Right lobe of liver (tissue), 6 donors: ENCODE measurements at regions not wholly inside any gene's neighbourhood (a gene's known extent, or its start where the extent isn't known, plus 50 kb on each side); places are given as distances from the start of the nearest gene placed in this dataset.

Source experiments
- ATAC-seq, 4 donors: fragments of 200-7000 bp; cut with Tn5 transposase; one replicate each; pipeline ENCODE4 v1.9.1; 2020; ENCODE audit warnings: mild to moderate bottlenecking in 4 of 4, moderate library complexity in 4 of 4
- DNase-seq, 3 donors: peaks; one replicate each; pipeline ENCODE4 v3.0.0-alpha.2; 2020
- H3K27ac ChIP-seq, 3 donors: fragments of 200-600 bp; one replicate each; pipeline ENCODE4 v1.8.0; 2022
- H3K27me3 ChIP-seq, 2 donors: fragments of 200-600 bp; one replicate each; pipeline ENCODE4 v1.8.0; 2022
- H3K36me3 ChIP-seq, 4 donors: fragments of 200-600 bp; sonication (generic) in 1 of 4; one replicate each; pipeline versions ENCODE4 v1.5.1 to v1.8.0; 2017 to 2022; ENCODE audit warnings: control low read depth in 1 of 4
- H3K4me1 ChIP-seq, 4 donors: fragments of 200-600 bp; sonication (generic) in 1 of 4; one replicate each; pipeline versions ENCODE4 v1.5.1 to v1.8.0; 2017 to 2022; ENCODE audit warnings: control low read depth in 1 of 4
- H3K4me3 ChIP-seq, 3 donors: fragments of 200-600 bp; one replicate each; pipeline ENCODE4 v1.8.0; 2022
- H3K9me3 ChIP-seq, 4 donors: fragments of 200-600 bp; sonication (generic) in 1 of 4; one replicate each; pipeline versions ENCODE4 v1.5.1 to v1.8.0; 2017 to 2022; ENCODE audit warnings: control low read depth in 1 of 4
- POLR2A ChIP-seq: fragments of 450-650 bp; IDR thresholded peaks from one replicate; pipeline ENCODE4 v1.6.1; 2017; ENCODE audit warnings: antibody characterized with exemption, mild to moderate bottlenecking
- WGBS: methylation state at CpG from one replicate; pipeline ENCODE4 v1.1.6; 2018; ENCODE audit warnings: low coverage, low lambda C conversion rate; ENCODE audit not compliant: insufficient coverage; ENCODE audit errors: missing lambda C conversion rate; 5-methylcytosine and 5-hydroxymethylcytosine counted together
- intact Hi-C, 2 donors: fragments of 100-400 bp; cut with DNase I; formaldehyde crosslinking; loops; one replicate each; pipeline versions ENCODE4 v1.11.2 to v1.14.1; 2022
- TF ChIP-seq, protein P1 (sequence below), 4 donors: fragments of 200-600 bp in 3 of 4; fragments of 450-650 bp in 1 of 4; IDR thresholded peaks; one replicate each; pipeline versions ENCODE4 v1.5.1 to v1.8.0; 2016 to 2022; ENCODE audit warnings: antibody characterized with exemption in 4 of 4, mild to moderate bottlenecking in 2 of 4
- donor health status: DM: no; HTN: yes; CAD: no.
- donor health status: DM: no; HTN: no; CAD: no.
- donor health status: DM: no; HTN: no; CAD: no.
- donor health status: DM: no; HTN: yes; CAD: no.
- donor health status: DM: no; HTN: yes; CAD: no.

DNA sequence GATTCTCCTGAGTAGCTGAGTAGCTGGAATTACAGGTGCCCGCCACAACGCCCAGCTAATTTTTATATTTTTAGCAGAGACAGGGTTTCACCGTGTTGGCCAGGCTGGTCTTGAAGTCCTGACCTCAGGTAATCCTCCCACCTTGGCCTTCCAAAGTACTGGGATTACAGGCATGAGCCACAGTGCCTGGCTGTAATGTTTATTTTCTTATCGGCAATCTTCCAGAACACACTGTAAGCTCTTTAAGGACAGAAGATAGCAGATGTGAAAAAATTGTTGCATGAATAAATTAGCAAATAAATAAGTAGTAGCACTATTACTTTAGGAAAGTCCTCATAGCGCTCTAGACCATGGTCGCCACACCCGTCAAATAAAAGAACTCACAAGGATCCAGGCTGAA is 100.5 kb downstream of the ENC1 start:
- ATAC-seq, result no peak
- intact Hi-C loops, result no loop called here
- no peak for TF ChIP-seq POLR2A
- TF ChIP-seq, protein P1, sequence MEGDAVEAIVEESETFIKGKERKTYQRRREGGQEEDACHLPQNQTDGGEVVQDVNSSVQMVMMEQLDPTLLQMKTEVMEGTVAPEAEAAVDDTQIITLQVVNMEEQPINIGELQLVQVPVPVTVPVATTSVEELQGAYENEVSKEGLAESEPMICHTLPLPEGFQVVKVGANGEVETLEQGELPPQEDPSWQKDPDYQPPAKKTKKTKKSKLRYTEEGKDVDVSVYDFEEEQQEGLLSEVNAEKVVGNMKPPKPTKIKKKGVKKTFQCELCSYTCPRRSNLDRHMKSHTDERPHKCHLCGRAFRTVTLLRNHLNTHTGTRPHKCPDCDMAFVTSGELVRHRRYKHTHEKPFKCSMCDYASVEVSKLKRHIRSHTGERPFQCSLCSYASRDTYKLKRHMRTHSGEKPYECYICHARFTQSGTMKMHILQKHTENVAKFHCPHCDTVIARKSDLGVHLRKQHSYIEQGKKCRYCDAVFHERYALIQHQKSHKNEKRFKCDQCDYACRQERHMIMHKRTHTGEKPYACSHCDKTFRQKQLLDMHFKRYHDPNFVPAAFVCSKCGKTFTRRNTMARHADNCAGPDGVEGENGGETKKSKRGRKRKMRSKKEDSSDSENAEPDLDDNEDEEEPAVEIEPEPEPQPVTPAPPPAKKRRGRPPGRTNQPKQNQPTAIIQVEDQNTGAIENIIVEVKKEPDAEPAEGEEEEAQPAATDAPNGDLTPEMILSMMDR (IDR thresholded peaks at IDR 0.05), result no peak
- Histone ChIP-seq H3K9me3 (no peaks in the 10 kb centered on the region), H3K27me3 (no peaks in the 10 kb centered on the region), H3K36me3 (no peaks in the 10 kb centered on the region), H3K4me3 (no peak overlapping the region), H3K4me1 (peaks cover 0 to 43% (median 21%) of the 10 kb centered on the region in 4 donors), H3K27ac (peak overlapping the region in 1 of 3 donors; percentile 49)
- WGBS, result 36% methylated on average over 5 of the region's 7 CpGs
- DNase-seq, result no peak

DNA sequence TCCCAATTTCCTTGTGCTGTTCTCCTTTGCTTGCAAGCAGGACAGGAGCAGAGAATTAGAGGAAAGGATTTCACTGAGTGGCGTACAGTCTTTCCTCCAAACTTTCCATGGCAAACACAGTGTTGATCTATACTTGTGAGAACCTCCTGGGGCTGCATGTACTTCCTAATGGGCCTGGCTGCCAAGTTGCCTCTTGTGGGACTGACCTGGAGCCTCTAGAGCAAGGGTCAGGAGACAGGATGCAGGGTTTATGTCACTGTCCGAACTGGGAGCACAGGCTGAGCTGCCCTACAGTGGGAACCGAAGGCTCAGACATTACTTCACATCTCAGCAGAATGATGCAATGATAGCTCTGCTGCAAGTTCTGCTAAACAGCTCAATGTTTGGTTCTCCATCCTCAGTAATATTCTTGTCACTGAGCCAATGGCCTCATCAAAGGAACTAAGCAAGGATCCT is 102.3 kb downstream of the ENC1 start:
- H3K4me3 ChIP-seq, result no peak overlapping the region
- DNase-seq (peak; percentile 80 to 94 (median 91)), ATAC-seq (peak; percentile 93 to 99 (median 96))
- peaks cover 0 to 43% (median 21%) of the 10 kb centered on the region in 4 donors for H3K4me1 ChIP-seq
- intact Hi-C loops, result no loop called here
- H3K27me3 ChIP-seq, result no peaks in the 10 kb centered on the region
- H3K9me3 ChIP-seq, result no peaks in the 10 kb centered on the region
- 0% methylated on average over 3 of the region's 3 CpGs for WGBS
- peak overlapping the region; percentile 9 to 72 (median 65) for H3K27ac ChIP-seq
- no peaks in the 10 kb centered on the region for H3K36me3 ChIP-seq
- TF ChIP-seq POLR2A, result no peak
- TF ChIP-seq, protein P1 (IDR thresholded peaks at IDR 0.05), result no peak

DNA sequence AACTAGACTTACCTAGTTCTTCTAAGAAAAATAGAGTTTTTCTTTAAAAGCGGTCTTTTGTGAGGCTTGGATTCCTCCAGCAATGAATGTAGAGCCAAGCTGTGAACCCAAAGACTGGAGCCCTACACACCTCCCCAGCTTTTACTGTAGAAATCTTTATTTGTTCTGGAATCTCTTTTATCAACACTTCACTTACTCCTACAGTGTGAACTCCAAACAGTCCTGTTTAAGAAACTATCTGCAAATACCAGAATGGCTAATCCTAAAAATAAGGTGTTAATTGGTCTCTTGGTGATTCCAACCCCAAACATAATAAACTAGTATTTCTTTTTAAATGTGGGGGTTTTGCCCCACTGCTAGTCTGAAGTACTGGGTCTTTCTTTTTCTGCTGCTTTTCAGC is 103.9 kb downstream of the ENC1 start:
- TF ChIP-seq, protein P1 (IDR thresholded peaks at IDR 0.05), result no peak
- no peak for TF ChIP-seq POLR2A
- intact Hi-C loops, result no loop called here
- no peaks in the 10 kb centered on the region for H3K36me3 ChIP-seq
- no peak overlapping the region for H3K4me3 ChIP-seq
- WGBS, result 100% methylated on average over 1 of the region's 1 CpG
- ATAC-seq (no peak), DNase-seq (no peak)
- H3K27me3 ChIP-seq, result no peaks in the 10 kb centered on the region
- no peaks in the 10 kb centered on the region for H3K9me3 ChIP-seq
- no peak overlapping the region for H3K27ac ChIP-seq
- peaks cover 0 to 39% (median 19%) of the 10 kb centered on the region in 4 donors for H3K4me1 ChIP-seq

DNA sequence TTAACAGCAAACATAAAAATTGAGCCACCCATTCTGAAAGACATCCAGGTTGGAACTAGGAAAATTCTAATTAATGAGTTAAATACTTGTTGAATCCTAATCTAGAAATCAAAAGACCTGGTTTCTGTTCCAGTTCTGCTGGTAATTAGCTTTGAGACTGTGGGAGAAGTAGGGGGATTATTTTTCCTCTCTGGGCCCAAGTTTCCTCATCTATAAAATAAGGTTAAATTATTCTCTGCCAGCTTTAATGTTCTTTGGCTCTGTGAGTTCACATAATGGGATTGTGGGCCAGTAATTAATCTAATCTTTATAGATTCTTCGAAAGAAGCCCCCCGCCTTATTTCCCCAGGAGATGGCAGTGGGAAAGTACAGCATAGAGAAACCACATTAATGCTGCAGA is 104.6 kb downstream of the ENC1 start:
- WGBS, result 90% methylated on average over 2 of the region's 2 CpGs
- no peak for DNase-seq
- Histone ChIP-seq H3K27me3 (no peaks in the 10 kb centered on the region), H3K4me3 (no peak overlapping the region), H3K27ac (no peak overlapping the region), H3K4me1 (peaks cover 0 to 32% (median 16%) of the 10 kb centered on the region in 4 donors), H3K9me3 (no peaks in the 10 kb centered on the region), H3K36me3 (no peaks in the 10 kb centered on the region)
- TF ChIP-seq, protein P1 (IDR thresholded peaks at IDR 0.05), result no peak
- no peak for TF ChIP-seq POLR2A
- intact Hi-C loops, result no loop called here
- no peak for ATAC-seq
